Fibroblast of mammary gland (primary cell): ENCODE measurements at regions not wholly inside any gene's neighbourhood (a gene's known extent, or its start where the extent isn't known, plus 50 kb on each side); places are given as distances from the start of the nearest gene placed in this dataset.

Experiments used
- DNase-seq: peaks from one replicate; pipeline ENCODE4 v3.0.0-alpha.2; 2010; ENCODE audit warnings: low read depth
- H3K4me3 ChIP-seq: 2 replicates; pipeline ENCODE4 v1.5.1; 2011; ENCODE audit warnings: low read depth, mild to moderate bottlenecking, low read length, moderate library complexity; ENCODE audit not compliant: control insufficient read depth
- CTCF ChIP-seq: conservative IDR thresholded peaks from 2 replicates; pipeline ENCODE4 v1.5.1; 2011; ENCODE audit warnings: low read depth, low read length, inconsistent platforms; ENCODE audit not compliant: control insufficient read depth, insufficient read depth

GRCh38 chrX:137945470-137945869, 379.5 kb downstream of the ZIC3 start:
- no peak overlapping the region for H3K4me3 ChIP-seq
- no peak for TF ChIP-seq CTCF
- no peak for DNase-seq

GRCh38 chrX:137969191-137969590, 403.3 kb downstream of the ZIC3 start:
- TF ChIP-seq CTCF = no peak
- no peak for DNase-seq
- H3K4me3 ChIP-seq = no peak overlapping the region

- no peak for DNase-seq
- H3K4me3 ChIP-seq = no peak overlapping the region
- TF ChIP-seq CTCF = no peak
Measured at GRCh38 chrX:137982472-137983172, 416.7 kb downstream of the ZIC3 start.

GRCh38 chrX:137988470-137988869, 422.5 kb downstream of the ZIC3 start:
- no peak for TF ChIP-seq CTCF
- no peak overlapping the region for H3K4me3 ChIP-seq
- DNase-seq = no peak

GRCh38 chrX:137998619-137999018, 432.7 kb downstream of the ZIC3 start:
- H3K4me3 ChIP-seq = no peak overlapping the region
- no peak for TF ChIP-seq CTCF
- DNase-seq = no peak

GRCh38 chrX:137999071-137999470, 433.1 kb downstream of the ZIC3 start:
- H3K4me3 ChIP-seq = no peak overlapping the region
- no peak for TF ChIP-seq CTCF
- DNase-seq = no peak

GRCh38 chrX:137999552-137999951, 433.6 kb downstream of the ZIC3 start:
- DNase-seq = no peak
- no peak for TF ChIP-seq CTCF

More at GRCh38 chrX:137999552-137999951, 433.6 kb downstream of the ZIC3 start:
- no peak overlapping the region for H3K4me3 ChIP-seq
